Lower lobe of right lung (tissue), 2 donors: ENCODE measurements at regions not wholly inside any gene's neighbourhood (a gene's known extent, or its start where the extent isn't known, plus 50 kb on each side); places are given as distances from the start of the nearest gene placed in this dataset.

Experiments used
- ATAC-seq, 2 donors: fragments of 200-7000 bp; cut with Tn5 transposase; one replicate each; pipeline ENCODE4 v1.9.1; 2020 to 2022; ENCODE audit warnings: mild to moderate bottlenecking in 2 of 2, moderate library complexity in 2 of 2
- DNase-seq: peaks from one replicate; pipeline ENCODE4 v3.0.0-alpha.2; 2020
- H3K27ac ChIP-seq: fragments of 200-600 bp; one replicate; pipeline ENCODE4 v1.8.0; 2022
- H3K27me3 ChIP-seq: fragments of 200-600 bp; one replicate; pipeline ENCODE4 v1.8.0; 2022; ENCODE audit warnings: low read depth
- H3K36me3 ChIP-seq: fragments of 200-600 bp; one replicate; pipeline ENCODE4 v1.8.0; 2022; ENCODE audit warnings: mild to moderate bottlenecking
- H3K4me1 ChIP-seq: fragments of 200-600 bp; one replicate; pipeline ENCODE4 v1.8.0; 2022
- H3K4me3 ChIP-seq: fragments of 200-600 bp; one replicate; pipeline ENCODE4 v1.8.0; 2022; ENCODE audit warnings: mild to moderate bottlenecking
- H3K9me3 ChIP-seq: fragments of 200-600 bp; one replicate; pipeline ENCODE4 v1.8.0; 2022
- CTCF ChIP-seq: fragments of 200-600 bp; IDR thresholded peaks from one replicate; pipeline ENCODE4 v1.8.0; 2022; ENCODE audit warnings: antibody characterized with exemption, mild to moderate bottlenecking
- intact Hi-C: fragments of 100-400 bp; cut with DNase I; formaldehyde crosslinking; loops from one replicate; pipeline ENCODE4 v1.11.0; 2022
- donor health status: DM: no; HTN: yes; CAD: no; lungs with severe emphysema.

- DNase-seq (no peak), ATAC-seq (no peak)
- intact Hi-C loops = no loop called here
These were observed 55.3 kb upstream of the SOX4 start for GRCh38 chr6:21538186-21538798.

DNA sequence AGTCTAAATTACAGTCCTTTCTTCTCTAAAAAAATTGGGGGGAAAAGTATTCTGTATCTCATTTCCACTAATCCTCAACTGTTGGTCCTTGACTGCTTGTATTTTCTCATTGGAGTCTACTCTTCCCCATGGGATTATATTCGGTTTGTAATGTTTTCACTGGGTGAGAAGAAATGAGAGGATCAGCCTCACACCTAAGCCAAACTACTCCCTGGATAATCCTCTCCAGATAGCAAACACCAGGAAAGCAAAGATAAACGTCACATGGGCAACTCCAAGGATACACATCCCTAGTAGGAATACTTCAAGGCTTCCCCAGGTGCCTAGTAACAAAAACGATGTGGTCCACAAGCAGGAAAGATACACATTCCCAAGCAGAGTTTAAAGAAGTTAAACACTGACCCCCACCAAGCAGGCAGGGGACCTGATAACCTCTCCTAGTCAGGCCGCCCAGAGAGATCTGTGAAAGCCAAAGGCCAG is 53.9 kb upstream of the SOX4 start:
- H3K4me3 ChIP-seq = no peak overlapping the region
- no peaks in the 10 kb centered on the region for H3K9me3 ChIP-seq
- ATAC-seq = no peak
- no peaks in the 10 kb centered on the region for H3K4me1 ChIP-seq
- no peak overlapping the region for H3K27ac ChIP-seq
- no peak for TF ChIP-seq CTCF
- no peaks in the 10 kb centered on the region for H3K27me3 ChIP-seq
- intact Hi-C loops = no loop called here
- no peaks in the 10 kb centered on the region for H3K36me3 ChIP-seq
- DNase-seq = no peak

More at GRCh38 chr6:21538186-21538798, 55.3 kb upstream of the SOX4 start:
- Histone ChIP-seq H3K27ac (no peak overlapping the region), H3K4me1 (no peaks in the 10 kb centered on the region), H3K36me3 (no peaks in the 10 kb centered on the region), H3K27me3 (no peaks in the 10 kb centered on the region), H3K4me3 (no peak overlapping the region), H3K9me3 (no peaks in the 10 kb centered on the region)
- no peak for TF ChIP-seq CTCF
